Stomach (tissue), 4 donors: ENCODE measurements at regions not wholly inside any gene's neighbourhood (a gene's known extent, or its start where the extent isn't known, plus 50 kb on each side); places are given as distances from the start of the nearest gene placed in this dataset.

Experiments used
- CTCF ChIP-seq, 7 experiments: fragments of 450-650 bp in 4 of 7; fragments of 200-600 bp in 3 of 7; sonication (generic) in 3 of 7; IDR thresholded peaks; one replicate each; pipeline ENCODE4 v1.5.1; 2016 to 2019; ENCODE audit warnings: antibody characterized with exemption in 7 of 7, control low read depth in 2 of 7, mild to moderate bottlenecking in 1 of 7
- EP300 ChIP-seq: sonication (generic); formaldehyde crosslinking; IDR thresholded peaks from one replicate; pipeline ENCODE4 v1.6.1; 2017; ENCODE audit warnings: antibody characterized with exemption
- POLR2A ChIP-seq, 4 donors: fragments of 450-650 bp; IDR thresholded peaks; one replicate each; pipeline ENCODE4 v1.6.1; 2016; ENCODE audit warnings: antibody characterized with exemption in 4 of 4, control low read depth in 2 of 4, mild to moderate bottlenecking in 1 of 4, moderate library complexity in 1 of 4
- POLR2AphosphoS5 ChIP-seq, 3 donors: sonication (generic); formaldehyde crosslinking; IDR thresholded peaks; one replicate each; pipeline ENCODE4 v1.6.1; 2016; ENCODE audit warnings: antibody characterized with exemption in 3 of 3

GRCh38 chr10:54993148-54993547, 192.1 kb upstream of the PCDH15 start:
- TF ChIP-seq CTCF (IDR thresholded peaks at IDR 0.05) (no peak), EP300 (no peak), POLR2A (IDR thresholded peaks at IDR 0.05) (no peak), POLR2AphosphoS5 (IDR thresholded peaks at IDR 0.05) (no peak)
